ENCODE measurements at regions not wholly inside any gene's neighbourhood (a gene's known extent, or its start where the extent isn't known, plus 50 kb on each side); places are given as distances from the start of the nearest gene placed in this dataset.
"Not testable (repeated sequence)": the region's sequence is repeated elsewhere in the genome, so short reads cannot be mapped to it uniquely, and the experiment has no call there.

GRCh38 chr3:137198374-137198773 lies 240.6 kb downstream of the IL20RB start:
- in situ Hi-C loops (cut with MboI; ENCODE audit: low sequenced_read_pairs), result not testable (repeated sequence)

GRCh38 chr3:137199678-137200077 lies 241.9 kb downstream of the IL20RB start:
- in situ Hi-C loops (cut with MboI; ENCODE audit: low sequenced_read_pairs), result no loop called here

DNA sequence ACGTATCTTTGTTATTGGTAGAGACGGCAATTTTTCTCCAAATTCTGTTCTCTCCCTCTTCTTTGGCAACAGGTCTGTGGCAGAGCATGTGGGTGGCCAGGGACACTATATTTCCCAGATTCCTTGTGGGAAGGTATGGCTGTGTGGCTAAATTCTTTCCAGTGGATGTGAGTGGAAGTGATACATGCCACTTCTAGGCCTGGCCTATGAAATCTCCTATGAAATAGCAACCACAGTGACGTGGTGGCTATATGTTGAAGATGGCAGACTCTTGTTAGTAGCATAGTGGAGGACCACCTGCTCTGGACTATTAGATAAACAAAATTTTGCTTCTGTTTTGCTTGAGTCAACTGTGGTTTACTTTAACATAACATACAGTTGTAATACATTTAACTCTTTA lies 243.3 kb downstream of the IL20RB start:
- in situ Hi-C loops (cut with MboI; ENCODE audit: low sequenced_read_pairs), result no loop called here

DNA sequence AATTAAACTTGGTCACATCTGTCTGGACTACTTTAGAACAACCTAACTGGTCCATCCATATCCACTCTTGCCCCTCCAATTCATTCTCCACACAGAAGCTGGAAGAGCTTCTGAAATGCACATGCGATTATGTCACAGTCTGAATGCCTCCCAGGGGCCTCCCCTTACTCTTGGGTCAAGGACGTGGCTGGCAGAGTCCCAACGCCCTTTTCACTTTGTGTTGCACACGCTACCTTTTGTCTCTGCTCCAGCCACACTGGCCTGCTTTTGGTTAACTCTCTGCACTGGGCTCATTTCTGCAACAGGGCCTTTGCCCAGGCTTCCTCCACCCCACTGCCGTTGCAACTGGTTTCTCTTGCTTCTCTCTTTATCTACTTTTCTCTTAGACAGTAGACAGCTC lies 245.2 kb downstream of the IL20RB start:
- in situ Hi-C loops (cut with MboI; ENCODE audit: low sequenced_read_pairs), result no loop called here

DNA sequence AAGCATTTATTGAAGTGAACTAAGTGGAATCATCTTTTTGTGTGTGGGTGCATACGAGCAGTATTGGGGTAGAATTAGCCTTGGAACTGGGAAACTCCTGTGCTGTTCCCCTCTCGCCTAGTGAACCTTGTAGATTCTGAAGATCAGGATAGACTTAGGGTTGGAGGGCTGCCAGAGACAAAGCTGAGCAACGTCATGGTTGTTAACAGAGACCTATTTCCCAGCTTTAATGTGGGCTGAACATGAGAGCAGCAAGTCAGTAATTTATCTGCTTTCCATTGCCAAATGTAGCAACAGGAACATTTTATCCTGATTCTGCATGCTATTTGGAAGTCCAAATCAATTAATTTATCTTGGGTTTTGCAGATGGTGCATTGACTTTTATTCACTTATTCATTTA lies 246.6 kb downstream of the IL20RB start:
- in situ Hi-C loops (cut with MboI; ENCODE audit: low sequenced_read_pairs), result no loop called here

GRCh38 chr3:137205394-137206045 lies 247.7 kb downstream of the IL20RB start:
- in situ Hi-C loops (cut with MboI; ENCODE audit: low sequenced_read_pairs), result no loop called here

DNA sequence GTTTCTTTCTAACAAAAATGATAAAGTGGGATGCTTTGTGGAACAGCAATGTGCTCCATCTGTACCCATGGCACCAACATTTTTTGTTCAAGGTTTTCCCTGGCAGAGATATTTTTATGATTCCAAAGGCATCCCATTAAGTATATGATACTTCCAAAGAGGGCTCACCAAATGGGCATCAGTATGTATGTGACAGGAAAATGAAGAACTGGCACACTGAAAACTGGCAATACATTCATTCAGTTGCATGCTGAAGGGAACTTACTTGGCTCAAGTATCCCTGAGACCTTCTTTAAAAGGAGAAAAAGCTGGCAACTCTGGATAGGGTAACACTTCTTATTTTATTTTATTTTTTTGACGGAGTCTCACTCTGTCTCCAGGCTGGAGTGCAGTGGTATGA lies 249.8 kb downstream of the IL20RB start:
- in situ Hi-C loops (cut with MboI; ENCODE audit: low sequenced_read_pairs), result no loop called here

- in situ Hi-C loops (cut with MboI; ENCODE audit: low sequenced_read_pairs), result no loop called here
Measured at GRCh38 chr3:137217733-137218132, 259.9 kb downstream of the IL20RB start.

GRCh38 chr3:137219801-137220445 lies 262.1 kb downstream of the IL20RB start:
- in situ Hi-C loops (cut with MboI; ENCODE audit: low sequenced_read_pairs), result no loop called here

DNA sequence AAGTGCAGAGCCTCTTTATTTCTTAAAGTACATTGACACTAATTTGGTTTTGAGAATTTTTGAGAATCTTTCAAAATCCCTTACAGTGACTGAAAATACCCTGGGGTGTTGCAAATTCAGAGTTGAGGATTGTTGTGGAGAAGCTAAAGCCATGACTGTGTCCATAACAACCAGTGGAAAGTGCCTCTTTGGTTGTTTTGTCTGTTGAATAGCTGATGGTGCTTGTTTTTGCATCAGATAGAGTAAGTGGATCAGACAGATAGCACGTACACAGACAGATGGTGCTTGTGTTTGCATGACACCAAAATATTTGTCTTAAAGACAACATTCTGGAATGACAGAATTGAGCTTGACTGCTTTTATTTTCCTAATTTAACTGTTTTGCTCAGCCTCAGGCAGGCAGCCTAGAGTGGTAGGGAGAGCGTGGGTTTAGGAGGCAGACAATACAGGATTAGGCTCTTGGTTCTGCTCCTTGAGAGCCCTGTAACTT lies 265.0 kb downstream of the IL20RB start:
- in situ Hi-C loops (cut with MboI; ENCODE audit: low sequenced_read_pairs), result no loop called here

DNA sequence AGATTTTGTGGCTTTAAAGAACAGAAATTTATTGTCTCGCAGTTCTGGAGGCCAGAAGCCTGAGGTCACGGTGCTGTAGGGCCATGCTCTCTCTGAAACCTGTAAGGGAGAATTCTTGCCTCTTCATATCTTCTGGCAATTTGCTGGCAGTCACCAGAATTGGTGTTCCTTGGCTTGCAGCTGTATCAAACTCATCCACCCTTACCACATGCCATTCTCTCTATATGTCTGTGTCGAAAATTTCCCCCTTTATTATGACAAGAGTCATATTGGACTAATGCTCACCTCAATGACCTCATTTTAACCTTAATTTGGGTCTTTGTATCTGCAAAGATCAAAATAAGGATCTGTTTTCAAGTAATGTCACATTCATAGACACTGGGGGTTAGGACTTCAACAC lies 266.7 kb downstream of the IL20RB start:
- in situ Hi-C loops (cut with MboI; ENCODE audit: low sequenced_read_pairs), result no loop called here

DNA sequence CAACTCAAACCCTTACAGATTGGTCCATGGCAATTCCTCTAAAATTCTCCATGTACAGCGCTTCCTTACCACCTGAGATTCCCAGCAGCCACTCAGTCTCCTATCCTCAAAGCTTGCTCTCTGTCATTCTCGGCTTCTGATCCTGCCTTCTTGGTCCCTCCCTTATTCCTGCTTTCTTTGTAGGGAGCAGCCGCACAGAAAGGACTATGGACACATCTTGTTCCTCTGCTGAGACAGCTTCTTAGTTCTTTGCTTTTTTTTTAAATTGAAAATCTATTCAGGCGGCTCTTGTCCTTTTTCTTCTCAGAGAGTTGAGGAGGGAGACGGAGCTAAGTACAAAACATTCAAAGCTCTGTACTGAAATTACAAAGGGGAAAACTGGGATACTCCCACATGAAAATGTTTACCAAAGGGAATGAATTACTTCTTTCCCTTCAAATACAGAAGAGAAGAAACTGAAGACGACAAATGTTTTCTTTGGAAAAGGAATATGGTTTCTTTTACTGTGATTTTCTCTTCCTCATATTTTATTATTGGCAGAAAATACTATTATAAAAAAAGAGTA lies 285.1 kb downstream of the IL20RB start:
- in situ Hi-C loops (cut with MboI; ENCODE audit: low sequenced_read_pairs), result no loop called here

GRCh38 chr3:137246491-137246890 lies 288.7 kb downstream of the IL20RB start:
- in situ Hi-C loops (cut with MboI; ENCODE audit: low sequenced_read_pairs), result no loop called here

DNA sequence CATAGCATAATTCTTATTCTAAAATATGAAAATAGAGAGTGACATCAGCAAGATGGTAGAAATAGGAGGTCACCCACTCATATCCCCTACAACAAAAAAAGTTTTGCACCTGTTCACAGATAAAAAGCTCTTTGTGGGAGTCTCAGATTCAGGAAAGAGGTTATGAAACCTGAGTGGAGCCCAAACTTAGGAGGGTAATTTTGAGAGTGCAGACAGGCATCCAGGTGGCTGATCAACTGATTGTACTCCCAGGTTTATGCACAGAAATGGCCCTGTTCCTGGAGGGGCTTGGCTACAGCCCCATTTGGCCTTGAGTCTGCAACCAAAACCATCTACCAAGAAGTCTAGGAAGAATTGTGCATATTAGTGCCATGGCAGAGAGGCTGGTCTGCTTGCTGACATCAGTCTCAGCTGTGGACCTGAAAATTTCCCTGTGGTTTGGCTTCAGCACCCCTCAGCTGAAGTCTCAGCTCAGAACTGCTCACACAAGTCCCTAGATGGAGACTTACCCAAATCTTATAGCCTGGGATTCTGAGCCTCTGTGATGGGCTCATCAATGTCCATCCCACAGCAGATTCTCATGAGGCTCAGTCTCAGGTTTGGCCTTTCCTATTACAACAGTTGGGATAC lies 291.6 kb downstream of the IL20RB start:
- in situ Hi-C loops (cut with MboI; ENCODE audit: low sequenced_read_pairs), result no loop called here

- in situ Hi-C loops (cut with MboI; ENCODE audit: low sequenced_read_pairs), result no loop called here
Measured at GRCh38 chr3:137259089-137259488, 301.3 kb downstream of the IL20RB start.

DNA sequence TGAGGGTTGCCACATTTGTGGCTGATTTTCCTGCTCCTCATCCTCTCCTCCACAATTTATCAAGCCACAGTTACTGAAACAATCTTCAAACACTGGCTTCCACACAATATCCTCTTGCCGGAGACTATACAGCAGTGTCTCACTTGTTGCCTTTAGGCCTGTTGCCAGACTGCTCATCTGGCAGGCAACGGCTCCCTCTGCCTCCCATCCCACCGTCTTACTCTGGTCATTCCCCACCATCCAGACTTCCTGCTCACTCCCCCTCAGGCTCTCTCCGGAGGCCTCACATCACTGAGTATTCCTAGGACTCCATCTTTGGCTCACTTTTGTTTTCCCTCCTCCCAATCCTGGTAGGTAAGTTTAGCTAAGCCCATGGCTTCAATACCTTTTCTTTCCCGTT lies 301.9 kb downstream of the IL20RB start:
- in situ Hi-C loops (cut with MboI; ENCODE audit: low sequenced_read_pairs), result no loop called here

DNA sequence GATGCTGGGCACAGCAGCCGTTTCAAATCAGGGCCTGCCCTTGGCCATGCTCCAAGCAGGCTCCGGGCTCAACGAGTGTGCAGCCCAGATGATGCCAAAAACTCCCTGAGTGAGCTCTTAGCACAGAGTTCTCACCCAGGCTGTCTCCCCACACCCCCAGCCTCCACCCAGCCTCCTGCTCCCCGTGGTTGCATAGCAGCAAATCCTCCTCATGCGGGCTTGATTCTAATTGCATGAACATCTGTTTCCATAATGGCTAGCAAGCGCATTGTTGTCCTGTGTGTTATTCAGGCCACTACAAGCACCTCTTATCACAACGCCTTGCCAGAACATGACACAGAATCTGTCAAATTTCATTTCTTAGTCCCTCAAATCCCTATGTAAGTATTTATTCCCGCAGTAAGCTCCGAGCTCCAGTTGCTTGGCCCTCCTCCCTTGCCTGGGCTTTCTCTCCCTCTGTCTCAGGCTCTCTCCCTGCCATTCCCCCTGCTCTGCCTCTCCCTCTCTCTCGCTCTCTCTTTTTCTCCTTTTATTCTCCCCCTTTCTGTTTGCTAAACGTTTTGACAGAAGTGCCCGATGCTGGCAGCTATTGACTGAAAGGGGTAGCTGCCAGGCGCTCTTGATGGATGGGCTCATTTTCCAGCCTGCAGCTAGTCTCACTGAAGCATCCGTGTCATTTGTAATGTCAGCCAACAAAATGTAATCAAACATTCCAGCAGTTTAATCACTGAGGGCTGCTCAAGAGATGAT lies 306.5 kb downstream of the IL20RB start:
- in situ Hi-C loops (cut with MboI; ENCODE audit: low sequenced_read_pairs), result no loop called here

- in situ Hi-C loops (cut with MboI; ENCODE audit: low sequenced_read_pairs), result no loop called here
Measured at GRCh38 chr3:137264843-137265330, 307.1 kb downstream of the IL20RB start.

GRCh38 chr3:137282871-137283270 lies 325.1 kb downstream of the IL20RB start:
- in situ Hi-C loops (cut with MboI; ENCODE audit: low sequenced_read_pairs), result no loop called here

- in situ Hi-C loops (cut with MboI; ENCODE audit: low sequenced_read_pairs), result no loop called here
Measured at GRCh38 chr3:137285924-137286323, 328.1 kb downstream of the IL20RB start.

- in situ Hi-C loops (cut with MboI; ENCODE audit: low sequenced_read_pairs), result no loop called here
Measured at GRCh38 chr3:137293086-137293485, 335.3 kb downstream of the IL20RB start.

Measured in HL-60/S4 (cell line).